ENCODE measurements at regions not wholly inside any gene's neighbourhood (a gene's known extent, or its start where the extent isn't known, plus 50 kb on each side); places are given as distances from the start of the nearest gene placed in this dataset.

GRCh38 chr4:60817609-60818008, 382.5 kb upstream of the ADGRL3 start:
- TF ChIP-seq ZBTB7A (IDR thresholded peaks at IDR 0.05; ENCODE audit: low read depth), result no peak
- TF ChIP-seq EP300 (IDR thresholded peaks at IDR 0.05; ENCODE audit: borderline replicate concordance), result no peak
- TF ChIP-seq YY1 (IDR thresholded peaks at IDR 0.05; ENCODE audit: low read depth), result no peak
- TF ChIP-seq CEBPB (IDR thresholded peaks at IDR 0.05), result no peak
- TF ChIP-seq USF1 (IDR thresholded peaks at IDR 0.05), result no peak
- TF ChIP-seq EGR1 (IDR thresholded peaks at IDR 0.05), result no peak
- TF ChIP-seq RAD21 (IDR thresholded peaks at IDR 0.05; ENCODE audit: low read depth), result no peak
- no peak for TF ChIP-seq TCF12 (IDR thresholded peaks at IDR 0.05; ENCODE audit: low read depth)

DNA sequence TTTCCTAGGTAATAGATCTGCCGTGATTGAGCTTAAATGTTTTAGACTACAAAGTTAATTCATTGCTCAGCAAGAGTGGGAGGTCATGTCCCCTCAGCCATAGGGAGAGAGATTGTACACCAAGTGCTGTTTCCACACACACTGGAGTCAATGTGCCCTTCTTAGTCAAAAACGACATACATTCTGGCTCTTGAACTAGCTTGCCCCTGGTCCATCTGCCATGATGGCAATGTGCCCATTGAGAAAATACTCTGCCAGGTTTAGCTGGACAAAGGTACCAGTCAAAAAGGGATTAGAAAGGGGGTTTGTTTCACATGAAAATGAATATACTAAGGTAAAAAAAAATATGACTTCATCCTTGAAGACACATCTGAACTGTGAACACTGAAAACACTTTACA, 377.1 kb upstream of the ADGRL3 start:
- TF ChIP-seq TEAD4 (IDR thresholded peaks at IDR 0.05), result no peak
- no peak for TF ChIP-seq TCF12 (IDR thresholded peaks at IDR 0.05; ENCODE audit: low read depth)
- TF ChIP-seq YY1 (IDR thresholded peaks at IDR 0.05; ENCODE audit: low read depth), result no peak
- no peak for TF ChIP-seq MAX (IDR thresholded peaks at IDR 0.05)
- TF ChIP-seq CREB1 (IDR thresholded peaks at IDR 0.05; ENCODE audit: low read depth), result no peak
- no peak for TF ChIP-seq NFIC (IDR thresholded peaks at IDR 0.05)
- TF ChIP-seq EGR1 (IDR thresholded peaks at IDR 0.05), result no peak
- TF ChIP-seq RAD21 (IDR thresholded peaks at IDR 0.05; ENCODE audit: low read depth), result no peak
- no peak for TF ChIP-seq FOXM1 (IDR thresholded peaks at IDR 0.05; ENCODE audit: borderline replicate concordance, low read depth)

DNA sequence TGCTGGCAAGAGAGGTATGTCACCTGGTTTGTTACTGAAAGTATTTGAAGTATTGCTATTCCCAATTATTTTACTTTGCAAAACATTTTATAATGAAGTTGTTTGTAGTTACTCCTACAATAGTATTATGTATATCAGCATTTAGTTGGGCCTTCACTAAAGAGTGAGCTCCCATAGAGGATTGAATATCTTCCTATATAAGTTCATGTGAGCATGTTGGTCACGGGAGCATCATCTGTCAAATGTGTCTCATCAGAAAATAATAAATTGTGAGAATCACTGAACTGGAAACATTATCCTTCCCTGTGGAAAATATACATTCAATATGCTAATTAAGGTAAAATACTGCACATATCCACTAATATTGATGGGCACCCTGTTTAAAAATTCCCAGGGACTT, 360.1 kb upstream of the ADGRL3 start:
- TF ChIP-seq CREB1 (IDR thresholded peaks at IDR 0.05; ENCODE audit: low read depth), result no peak
- no peak for TF ChIP-seq NFIC (IDR thresholded peaks at IDR 0.05)
- no peak for TF ChIP-seq FOXM1 (IDR thresholded peaks at IDR 0.05; ENCODE audit: borderline replicate concordance, low read depth)
- TF ChIP-seq ZBTB7A (IDR thresholded peaks at IDR 0.05; ENCODE audit: low read depth), result no peak
- no peak for TF ChIP-seq REST (IDR thresholded peaks at IDR 0.05; ENCODE audit: low read depth)
- TF ChIP-seq TCF12 (IDR thresholded peaks at IDR 0.05; ENCODE audit: low read depth), result no peak
- no peak for TF ChIP-seq RAD21 (IDR thresholded peaks at IDR 0.05; ENCODE audit: low read depth)
- no peak for TF ChIP-seq MAX (IDR thresholded peaks at IDR 0.05)
- no peak for TF ChIP-seq TEAD4 (IDR thresholded peaks at IDR 0.05)
- TF ChIP-seq USF1 (IDR thresholded peaks at IDR 0.05), result no peak
- TF ChIP-seq CEBPB (IDR thresholded peaks at IDR 0.05), result no peak

GRCh38 chr4:60846678-60847077, 353.4 kb upstream of the ADGRL3 start:
- TF ChIP-seq EP300 (IDR thresholded peaks at IDR 0.05; ENCODE audit: borderline replicate concordance) (no peak), TCF12 (IDR thresholded peaks at IDR 0.05; ENCODE audit: low read depth) (no peak), CREB1 (IDR thresholded peaks at IDR 0.05; ENCODE audit: low read depth) (no peak), MAX (IDR thresholded peaks at IDR 0.05) (no peak), REST (IDR thresholded peaks at IDR 0.05; ENCODE audit: low read depth) (no peak), CEBPB (IDR thresholded peaks at IDR 0.05) (no peak), TEAD4 (IDR thresholded peaks at IDR 0.05) (no peak), EGR1 (IDR thresholded peaks at IDR 0.05) (no peak), TAF1 (IDR thresholded peaks at IDR 0.05; ENCODE audit: low read depth) (no peak), USF1 (IDR thresholded peaks at IDR 0.05) (no peak)

- TF ChIP-seq MAX (IDR thresholded peaks at IDR 0.05), result no peak
- TF ChIP-seq TAF1 (IDR thresholded peaks at IDR 0.05; ENCODE audit: low read depth), result no peak
- no peak for TF ChIP-seq FOXM1 (IDR thresholded peaks at IDR 0.05; ENCODE audit: borderline replicate concordance, low read depth)
- no peak for TF ChIP-seq CREB1 (IDR thresholded peaks at IDR 0.05; ENCODE audit: low read depth)
- no peak for TF ChIP-seq ZBTB7A (IDR thresholded peaks at IDR 0.05; ENCODE audit: low read depth)
- TF ChIP-seq CEBPB (IDR thresholded peaks at IDR 0.05), result no peak
- no peak for TF ChIP-seq YY1 (IDR thresholded peaks at IDR 0.05; ENCODE audit: low read depth)
- no peak for TF ChIP-seq USF1 (IDR thresholded peaks at IDR 0.05)
- TF ChIP-seq TEAD4 (IDR thresholded peaks at IDR 0.05), result no peak
- no peak for TF ChIP-seq NFIC (IDR thresholded peaks at IDR 0.05)
- no peak for TF ChIP-seq TCF12 (IDR thresholded peaks at IDR 0.05; ENCODE audit: low read depth)
- TF ChIP-seq EGR1 (IDR thresholded peaks at IDR 0.05), result no peak
- no peak for TF ChIP-seq EP300 (IDR thresholded peaks at IDR 0.05; ENCODE audit: borderline replicate concordance)
- TF ChIP-seq REST (IDR thresholded peaks at IDR 0.05; ENCODE audit: low read depth), result no peak
- no peak for TF ChIP-seq RAD21 (IDR thresholded peaks at IDR 0.05; ENCODE audit: low read depth)
These were observed 352.5 kb upstream of the ADGRL3 start for GRCh38 chr4:60847614-60848013.

Measured in Ishikawa (cell line).